ENCODE measurements at regions not wholly inside any gene's neighbourhood (a gene's known extent, or its start where the extent isn't known, plus 50 kb on each side); places are given as distances from the start of the nearest gene placed in this dataset.
A peak's percentile ranks its signal among the peaks of the same experiment; 100 is the strongest.

DNA sequence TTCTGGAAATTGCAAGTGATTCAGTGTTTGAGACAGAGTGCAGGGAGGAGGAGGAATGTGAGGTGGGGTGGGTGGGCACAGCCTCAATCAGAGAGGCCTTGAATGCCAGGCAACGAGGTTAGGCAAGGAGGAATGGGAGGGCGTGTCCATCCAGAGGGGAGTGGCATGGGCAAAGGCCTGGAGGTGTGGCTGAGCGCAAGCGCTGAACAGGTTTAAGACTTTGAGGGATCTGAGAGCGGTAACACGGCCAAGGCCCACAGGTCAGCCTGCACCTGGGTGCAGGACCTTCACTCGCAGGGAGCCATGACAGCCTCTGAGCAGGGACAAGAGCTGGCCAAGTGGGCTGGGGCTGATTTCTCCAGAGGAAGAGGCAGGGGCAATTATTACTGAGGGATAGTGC is 125.9 kb downstream of the TPRA1 start:
- TF ChIP-seq FOXK2 (IDR thresholded peaks at IDR 0.05) (no peak), NFRKB (IDR thresholded peaks at IDR 0.05) (no peak), FOXM1 (IDR thresholded peaks at IDR 0.05; ENCODE audit: borderline replicate concordance) (no peak), TARDBP (IDR thresholded peaks at IDR 0.05) (no peak), CTBP1 (IDR thresholded peaks at IDR 0.05; ENCODE audit: borderline replicate concordance) (no peak)
- CTCF ChIA-PET: no interaction called here
- DNase-seq (ENCODE audit: extremely low spot score): no peak
- POLR2A ChIA-PET: no interaction called here

DNA sequence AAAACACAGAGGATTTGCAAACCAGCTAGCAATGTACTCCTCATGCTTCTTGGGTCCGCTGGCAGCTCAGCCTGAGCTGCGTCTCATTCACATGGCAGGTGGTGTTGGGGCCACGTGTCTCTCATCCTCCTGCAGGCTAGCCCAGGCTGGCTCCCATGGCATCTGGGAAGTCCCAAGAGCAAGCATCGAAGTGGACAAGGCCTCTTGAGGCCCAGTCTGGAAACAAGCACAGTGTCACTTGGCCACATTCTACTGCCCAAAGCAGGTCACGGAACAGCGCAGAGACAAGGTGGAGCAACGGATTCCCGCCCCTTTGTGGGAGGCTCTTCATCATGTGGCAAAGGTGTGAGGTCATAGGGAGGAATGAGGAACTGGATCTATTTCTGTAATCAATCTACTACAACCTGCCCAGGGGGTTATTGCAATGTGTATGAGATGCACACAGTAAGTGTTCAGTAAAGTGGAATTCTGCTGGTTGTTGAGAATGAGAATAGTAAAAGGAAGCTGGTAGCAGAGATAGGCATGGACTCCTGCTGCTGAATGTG is 128.3 kb downstream of the TPRA1 start:
- DNase-seq (ENCODE audit: extremely low spot score): no peak
- CTCF ChIA-PET: no interaction called here
- no peak for TF ChIP-seq BHLHE40 (IDR thresholded peaks at IDR 0.05; ENCODE audit: borderline replicate concordance)
- no peak for TF ChIP-seq HDGF (IDR thresholded peaks at IDR 0.05; ENCODE audit: borderline replicate concordance)
- no peak for TF ChIP-seq ARNT (IDR thresholded peaks at IDR 0.05)
- no peak for TF ChIP-seq SUZ12 (IDR thresholded peaks at IDR 0.05)
- no peak for TF ChIP-seq FOXA1 (IDR thresholded peaks at IDR 0.05)
- no peak for TF ChIP-seq FOXM1 (IDR thresholded peaks at IDR 0.05; ENCODE audit: borderline replicate concordance)
- TF ChIP-seq, protein P1, sequence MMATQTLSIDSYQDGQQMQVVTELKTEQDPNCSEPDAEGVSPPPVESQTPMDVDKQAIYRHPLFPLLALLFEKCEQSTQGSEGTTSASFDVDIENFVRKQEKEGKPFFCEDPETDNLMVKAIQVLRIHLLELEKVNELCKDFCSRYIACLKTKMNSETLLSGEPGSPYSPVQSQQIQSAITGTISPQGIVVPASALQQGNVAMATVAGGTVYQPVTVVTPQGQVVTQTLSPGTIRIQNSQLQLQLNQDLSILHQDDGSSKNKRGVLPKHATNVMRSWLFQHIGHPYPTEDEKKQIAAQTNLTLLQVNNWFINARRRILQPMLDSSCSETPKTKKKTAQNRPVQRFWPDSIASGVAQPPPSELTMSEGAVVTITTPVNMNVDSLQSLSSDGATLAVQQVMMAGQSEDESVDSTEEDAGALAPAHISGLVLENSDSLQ (IDR thresholded peaks at IDR 0.05): no peak
- TF ChIP-seq LEF1 (IDR thresholded peaks at IDR 0.05; ENCODE audit: borderline replicate concordance): no peak
- no peak for TF ChIP-seq SP1 (IDR thresholded peaks at IDR 0.05)
- no peak for TF ChIP-seq ZNF384 (IDR thresholded peaks at IDR 0.05)
- TF ChIP-seq FOXK2 (IDR thresholded peaks at IDR 0.05): no peak
- no peak for TF ChIP-seq L3MBTL2 (conservative IDR thresholded peaks at IDR 0.05)
- TF ChIP-seq CTBP1 (IDR thresholded peaks at IDR 0.05; ENCODE audit: borderline replicate concordance): no peak
- no peak for TF ChIP-seq NFRKB (IDR thresholded peaks at IDR 0.05)
- TF ChIP-seq ELF4 (IDR thresholded peaks at IDR 0.05): no peak
- POLR2A ChIA-PET: no interaction called here

DNA sequence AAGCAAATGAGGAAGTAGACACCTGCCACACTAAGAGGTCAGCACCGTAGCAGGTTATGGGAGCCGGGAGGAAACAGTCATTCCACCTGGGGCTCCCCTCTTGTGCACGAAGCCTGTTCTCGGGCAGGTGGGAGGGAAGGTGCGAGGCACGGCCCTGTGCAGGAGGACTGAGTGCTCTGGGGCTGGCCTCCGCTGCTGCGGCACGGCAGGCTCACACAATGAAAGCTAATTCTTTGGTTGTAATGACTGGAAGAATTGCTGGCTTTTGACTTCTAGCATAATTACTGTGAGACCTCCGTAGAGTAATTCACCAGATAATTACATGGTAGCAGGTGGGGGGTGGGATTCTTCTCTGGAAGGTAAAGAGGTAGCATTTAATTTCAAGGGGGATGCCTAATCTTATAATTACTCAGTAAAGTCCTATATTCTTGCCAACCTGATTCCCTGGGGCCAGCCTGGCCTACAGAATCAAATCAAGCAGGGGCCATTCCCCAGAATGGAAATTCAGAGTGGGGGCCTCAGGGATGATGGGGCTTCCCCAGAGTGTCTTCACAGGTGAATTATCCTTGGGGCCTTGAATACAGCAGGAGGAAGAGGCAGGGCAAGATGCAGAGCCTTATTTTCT is 129.1 kb downstream of the TPRA1 start:
- no peak for DNase-seq (ENCODE audit: extremely low spot score)

DNA sequence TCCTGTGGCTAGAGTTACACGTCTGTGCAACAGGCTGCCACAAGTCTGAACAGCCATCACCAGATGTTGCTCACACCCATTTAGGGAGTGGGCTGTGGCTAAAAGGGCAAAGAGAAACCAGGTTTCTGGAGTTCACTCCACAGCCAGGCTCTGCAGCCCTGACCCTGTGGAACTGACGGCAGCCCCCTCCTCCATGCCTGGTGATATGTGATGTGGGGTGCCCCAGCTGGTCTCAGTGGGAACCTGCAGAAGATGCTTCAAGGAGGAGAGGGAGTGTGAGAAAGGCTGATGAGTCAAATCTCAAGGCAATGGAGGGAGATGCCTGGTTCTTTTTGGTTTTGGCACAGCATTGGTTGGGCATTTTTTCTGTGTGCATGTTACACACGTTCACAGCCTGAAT is 130.6 kb downstream of the TPRA1 start:
- no peak for DNase-seq (ENCODE audit: extremely low spot score)
- POLR2A ChIA-PET: no interaction called here
- TF ChIP-seq FOXA1 (IDR thresholded peaks at IDR 0.05) (no peak), L3MBTL2 (conservative IDR thresholded peaks at IDR 0.05) (no peak), LEF1 (IDR thresholded peaks at IDR 0.05; ENCODE audit: borderline replicate concordance) (no peak), ELF4 (IDR thresholded peaks at IDR 0.05) (no peak), ARNT (IDR thresholded peaks at IDR 0.05) (no peak), SUZ12 (IDR thresholded peaks at IDR 0.05) (no peak), TARDBP (IDR thresholded peaks at IDR 0.05) (no peak), HDGF (IDR thresholded peaks at IDR 0.05; ENCODE audit: borderline replicate concordance) (no peak), CTBP1 (IDR thresholded peaks at IDR 0.05; ENCODE audit: borderline replicate concordance) (no peak), FOXM1 (IDR thresholded peaks at IDR 0.05; ENCODE audit: borderline replicate concordance) (no peak), BHLHE40 (IDR thresholded peaks at IDR 0.05; ENCODE audit: borderline replicate concordance) (no peak), NFRKB (IDR thresholded peaks at IDR 0.05) (no peak), FOXK2 (IDR thresholded peaks at IDR 0.05) (no peak), SP1 (IDR thresholded peaks at IDR 0.05) (no peak)
- TF ChIP-seq, protein P1 (IDR thresholded peaks at IDR 0.05): no peak
- CTCF ChIA-PET: interaction anchor here (0.8 kb wide), 1 partner anchor 14 kb away, joined by 3 read pairs; no protein-coding TSS in a partner anchor

More for the DNA sequence above, 129.1 kb downstream of the TPRA1 start:
- TF ChIP-seq ELF4 (IDR thresholded peaks at IDR 0.05) (no peak), BHLHE40 (IDR thresholded peaks at IDR 0.05; ENCODE audit: borderline replicate concordance) (no peak), ARNT (IDR thresholded peaks at IDR 0.05) (no peak), TARDBP (IDR thresholded peaks at IDR 0.05) (no peak), FOXK2 (IDR thresholded peaks at IDR 0.05) (no peak), LEF1 (IDR thresholded peaks at IDR 0.05; ENCODE audit: borderline replicate concordance) (no peak)
- CTCF ChIA-PET: interaction anchor here (0.6 kb wide), 1 partner anchor 1813 kb away, joined by 3 read pairs; no protein-coding TSS in a partner anchor
- POLR2A ChIA-PET: no interaction called here

DNA sequence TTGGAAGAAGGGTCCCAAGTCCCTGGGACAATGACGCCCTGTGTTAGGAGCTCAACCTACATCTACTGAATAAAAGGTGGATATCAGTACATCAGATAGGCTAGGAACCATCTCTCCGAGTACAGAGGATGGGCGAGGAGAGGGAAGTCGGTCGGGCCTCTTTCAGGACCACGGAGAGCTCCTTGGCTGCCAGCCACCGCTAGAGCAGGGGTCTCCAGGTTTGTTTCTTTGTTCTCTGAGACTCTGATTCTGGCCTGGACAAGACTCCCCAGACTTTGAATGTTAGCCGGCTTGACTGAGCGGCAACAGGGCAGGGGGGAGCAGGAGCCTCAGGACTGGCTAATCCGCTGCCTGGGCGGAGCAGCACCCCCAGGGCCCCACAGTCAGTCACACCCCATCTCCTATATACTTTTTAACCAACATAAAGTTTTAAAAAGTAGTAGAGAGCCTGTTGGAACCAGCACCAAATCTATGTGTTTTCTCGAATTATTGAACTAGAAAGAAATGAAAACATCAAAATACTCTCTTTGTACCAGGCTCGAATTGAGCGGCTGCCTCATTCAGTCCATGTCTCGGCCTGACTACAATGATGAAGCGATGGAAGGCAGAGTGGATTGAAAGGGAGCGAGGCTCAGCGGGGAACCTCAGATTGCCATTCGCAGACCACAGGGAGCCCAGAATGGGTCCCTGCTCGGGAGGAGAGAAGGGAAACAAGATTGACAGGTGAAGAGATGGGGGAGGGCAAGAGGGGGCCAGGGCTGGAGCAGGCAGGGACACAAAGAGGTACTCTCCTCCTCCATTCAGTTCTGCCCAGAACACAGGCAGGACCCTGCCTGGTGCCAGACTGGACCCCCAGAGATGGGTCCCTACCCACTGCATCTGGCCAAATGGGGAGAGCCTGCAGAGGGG is 131.6 kb downstream of the TPRA1 start:
- DNase-seq (ENCODE audit: extremely low spot score): peak; percentile 56
- POLR2A ChIA-PET: no interaction called here
- TF ChIP-seq CTBP1 (IDR thresholded peaks at IDR 0.05; ENCODE audit: borderline replicate concordance): no peak
- CTCF ChIA-PET: interaction anchor here (0.7 kb wide), 1 partner anchor 936 kb away, joined by 3 read pairs; no protein-coding TSS in a partner anchor

DNA sequence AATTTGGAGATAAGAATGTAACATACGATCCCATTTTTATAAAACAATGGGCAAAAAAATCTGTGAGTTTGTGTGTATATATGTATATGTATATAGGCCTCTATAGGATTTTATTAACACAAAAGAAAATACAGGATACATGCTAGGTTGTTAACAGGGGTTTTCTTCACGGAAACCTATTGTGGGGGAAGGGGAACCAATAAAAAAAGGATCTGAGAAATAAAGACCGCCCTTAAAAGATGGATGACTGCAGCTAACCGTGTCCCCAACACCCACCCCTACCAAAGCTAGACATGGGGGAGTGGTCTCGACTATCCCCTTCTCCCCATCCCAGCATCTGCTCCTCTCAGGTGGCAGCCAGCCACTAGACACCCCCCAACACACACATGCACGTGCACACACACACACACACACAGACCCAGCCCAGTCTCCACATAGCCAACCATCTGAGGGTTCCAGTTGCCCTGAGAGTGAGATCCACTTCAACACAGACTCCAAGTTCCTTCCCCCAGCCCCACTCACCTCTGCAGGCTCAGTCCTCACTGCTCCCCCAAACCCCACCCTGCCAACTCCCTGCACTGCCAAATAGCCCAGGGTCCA is 132.9 kb downstream of the TPRA1 start:
- TF ChIP-seq FOXK2 (IDR thresholded peaks at IDR 0.05) (no peak), ARNT (IDR thresholded peaks at IDR 0.05) (no peak), HDGF (IDR thresholded peaks at IDR 0.05; ENCODE audit: borderline replicate concordance) (no peak), FOXA1 (IDR thresholded peaks at IDR 0.05) (no peak), ELF4 (IDR thresholded peaks at IDR 0.05) (no peak), TARDBP (IDR thresholded peaks at IDR 0.05) (no peak), BHLHE40 (IDR thresholded peaks at IDR 0.05; ENCODE audit: borderline replicate concordance) (no peak), NFRKB (IDR thresholded peaks at IDR 0.05) (no peak), FOXM1 (IDR thresholded peaks at IDR 0.05; ENCODE audit: borderline replicate concordance) (no peak), LEF1 (IDR thresholded peaks at IDR 0.05; ENCODE audit: borderline replicate concordance) (no peak), ZNF384 (IDR thresholded peaks at IDR 0.05) (no peak), SUZ12 (IDR thresholded peaks at IDR 0.05) (no peak), SP1 (IDR thresholded peaks at IDR 0.05) (no peak), CTBP1 (IDR thresholded peaks at IDR 0.05; ENCODE audit: borderline replicate concordance) (no peak), L3MBTL2 (conservative IDR thresholded peaks at IDR 0.05) (no peak)
- TF ChIP-seq, protein P1 (IDR thresholded peaks at IDR 0.05): no peak
- no peak for DNase-seq (ENCODE audit: extremely low spot score)
- CTCF ChIA-PET: no interaction called here
- POLR2A ChIA-PET: no interaction called here

Measured in HEK293T (cell line).